DMS114 treated with DMSO at 0.1 percent for 48 hours (cell line): ENCODE measurements at regions not wholly inside any gene's neighbourhood (a gene's known extent, or its start where the extent isn't known, plus 50 kb on each side); places are given as distances from the start of the nearest gene placed in this dataset.

ENCODE experiments used
- DNase-seq: peaks from one replicate; lab custom pipeline; 2025; ENCODE audit not compliant: unreplicated experiment; lab: John Stamatoyannopoulos, UW

GRCh38 chr10:94043431-94043990, 49.8 kb downstream of the PLCE1 start:
- no peak for DNase-seq

DNA sequence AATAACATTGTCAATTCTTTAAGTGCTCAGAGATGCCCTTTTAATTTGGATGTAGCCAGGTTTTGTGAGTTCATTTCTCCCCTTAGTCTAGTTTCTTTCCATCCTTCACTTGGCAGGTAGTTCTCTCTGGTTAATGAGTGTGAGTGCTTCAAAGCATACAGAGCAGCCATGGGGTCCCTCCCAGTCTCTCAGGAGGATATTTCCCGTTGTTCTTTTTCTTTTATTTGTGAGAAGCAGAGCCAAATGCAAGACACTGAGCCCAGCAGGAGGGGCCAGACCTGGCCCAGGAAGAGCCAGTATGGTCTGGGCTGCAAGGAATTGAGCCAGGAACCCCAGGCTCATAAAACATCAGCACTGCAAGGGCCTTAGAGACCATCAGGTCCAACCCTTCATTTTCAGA, 52.4 kb downstream of the PLCE1 start:
- DNase-seq, result no peak

DNA sequence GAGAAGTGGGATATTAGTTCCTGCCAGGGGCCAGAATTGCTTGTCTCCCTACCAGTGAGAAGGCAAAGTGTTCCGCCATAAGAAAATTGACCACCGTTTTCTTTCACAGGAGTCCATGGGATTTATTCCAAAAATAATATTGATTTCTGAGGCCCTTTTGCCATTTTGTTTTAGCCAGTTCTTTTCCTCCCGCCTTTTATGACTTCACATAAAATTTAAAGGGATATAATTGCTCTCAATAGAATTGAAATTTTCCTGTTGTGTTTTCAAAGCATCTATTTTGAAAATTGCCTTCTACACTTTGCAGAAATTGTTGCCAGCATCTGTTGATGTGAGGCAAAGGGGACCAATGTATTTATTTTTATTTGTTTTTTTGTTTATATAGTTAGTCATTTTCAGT, 53.6 kb downstream of the PLCE1 start:
- DNase-seq, result no peak

DNA sequence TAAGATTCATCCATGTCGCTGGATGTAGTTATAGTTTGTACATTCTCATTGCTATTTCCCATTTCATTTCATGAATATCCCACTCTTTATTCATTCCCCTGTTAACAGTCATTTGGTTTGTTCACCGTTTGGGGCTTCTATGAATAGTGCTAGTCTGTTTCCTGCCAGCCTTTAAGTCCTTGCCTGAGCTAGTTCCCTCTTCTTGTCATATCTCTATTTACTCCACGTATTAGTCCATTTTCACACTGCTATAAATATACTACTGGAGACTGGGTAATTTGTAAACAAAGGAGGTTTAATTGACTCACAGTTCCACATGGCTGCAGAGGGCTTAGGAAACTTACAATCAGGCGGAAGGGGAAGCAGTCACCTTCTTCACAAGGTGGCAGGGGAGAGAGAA, 56.2 kb downstream of the PLCE1 start:
- DNase-seq, result no peak

GRCh38 chr10:94052281-94052680, 58.5 kb downstream of the PLCE1 start:
- no peak for DNase-seq

- DNase-seq, result no peak
These were observed 59.4 kb downstream of the PLCE1 start for GRCh38 chr10:94052866-94053791.

DNA sequence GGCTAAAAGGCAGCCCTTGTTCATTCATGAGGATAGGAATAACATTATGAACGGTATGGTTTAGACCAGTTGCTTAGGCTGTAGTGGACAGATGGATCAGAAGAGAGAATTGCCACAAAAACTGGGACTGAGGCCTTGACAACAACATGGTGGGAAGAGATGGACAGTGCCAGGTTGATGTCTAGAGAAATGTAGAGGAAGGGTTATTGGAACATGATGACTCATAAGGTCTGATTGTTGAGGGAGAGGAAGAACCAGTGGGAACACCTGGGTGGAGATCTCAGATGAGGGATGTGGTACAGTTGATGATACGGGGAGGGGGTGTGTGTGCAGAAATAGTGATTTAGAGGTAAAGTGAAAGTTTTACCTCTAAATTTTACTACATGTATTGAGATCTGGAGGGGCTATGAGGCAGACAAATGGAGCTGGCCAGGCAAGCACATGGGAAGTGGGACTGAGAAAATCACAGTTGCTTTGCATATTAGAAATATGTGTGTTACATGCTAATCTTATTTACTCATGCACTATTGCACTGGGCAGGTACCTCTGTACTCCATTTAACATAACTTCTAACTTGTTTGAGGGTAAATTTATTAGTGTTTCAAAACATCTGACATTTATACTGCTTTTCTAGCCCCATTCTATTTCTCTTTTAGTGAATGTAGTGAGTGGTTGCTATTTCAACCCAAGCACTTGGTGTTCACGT, 65.6 kb downstream of the PLCE1 start:
- no peak for DNase-seq

DNA sequence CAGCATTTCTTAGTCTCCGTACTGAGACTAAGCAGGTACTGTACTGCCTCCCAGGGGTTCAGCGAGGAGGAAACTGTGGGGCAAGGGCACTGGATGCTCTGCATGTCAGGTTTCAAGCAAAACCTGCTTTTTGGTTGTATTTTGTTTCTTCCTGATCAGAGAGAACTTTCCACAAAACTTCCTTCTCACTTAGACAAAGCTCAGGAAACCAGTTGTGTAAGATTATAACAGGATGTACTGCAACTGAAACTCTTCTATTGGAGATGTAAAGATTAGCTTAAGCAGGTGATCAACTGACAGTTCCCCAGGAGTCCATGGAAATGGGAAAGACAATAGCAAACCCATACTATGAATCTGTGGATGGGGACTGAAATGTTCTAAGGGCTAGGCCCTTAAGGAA, 67.3 kb downstream of the PLCE1 start:
- DNase-seq, result no peak

DNA sequence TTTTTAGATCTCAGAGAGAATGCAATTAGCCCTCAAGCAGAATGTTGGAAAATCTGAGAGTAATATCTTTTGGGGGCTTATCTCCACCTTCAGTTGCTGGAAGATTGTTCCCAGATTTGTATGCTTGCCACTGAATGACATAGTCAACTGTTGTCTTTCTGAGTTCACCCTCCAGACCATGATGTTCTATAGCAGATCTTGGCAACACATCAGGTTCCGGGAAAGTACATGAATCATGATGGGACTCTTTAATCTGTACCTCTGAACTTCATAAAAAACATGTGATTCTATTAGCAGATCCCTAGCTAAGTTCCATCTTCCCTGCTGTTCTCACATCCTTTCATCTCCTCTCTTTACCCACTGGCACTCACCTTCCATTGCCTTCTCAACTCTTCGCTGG, 68.9 kb downstream of the PLCE1 start:
- DNase-seq, result no peak

GRCh38 chr10:94065362-94065761, 71.6 kb downstream of the PLCE1 start:
- DNase-seq, result no peak

GRCh38 chr10:94065787-94066186, 72.1 kb downstream of the PLCE1 start:
- DNase-seq, result no peak

DNA sequence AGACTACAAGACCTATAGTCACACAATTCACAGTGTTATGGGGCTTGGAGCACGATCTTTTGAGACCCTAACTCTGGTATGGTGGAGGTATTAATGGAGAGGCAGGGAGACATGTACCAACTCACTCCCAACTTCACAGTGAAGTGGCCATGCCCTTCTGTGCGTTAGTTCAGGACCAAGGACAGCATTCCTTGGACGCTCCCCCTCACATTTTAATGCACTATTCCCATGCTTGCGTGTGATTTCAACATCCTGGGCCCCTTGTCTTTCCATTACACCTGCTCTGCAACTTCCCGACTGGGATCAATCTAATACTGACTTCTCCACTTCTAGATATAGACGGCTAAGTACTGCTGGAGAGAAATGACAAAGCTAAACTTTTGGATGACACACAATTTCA, 72.7 kb downstream of the PLCE1 start:
- no peak for DNase-seq

DNA sequence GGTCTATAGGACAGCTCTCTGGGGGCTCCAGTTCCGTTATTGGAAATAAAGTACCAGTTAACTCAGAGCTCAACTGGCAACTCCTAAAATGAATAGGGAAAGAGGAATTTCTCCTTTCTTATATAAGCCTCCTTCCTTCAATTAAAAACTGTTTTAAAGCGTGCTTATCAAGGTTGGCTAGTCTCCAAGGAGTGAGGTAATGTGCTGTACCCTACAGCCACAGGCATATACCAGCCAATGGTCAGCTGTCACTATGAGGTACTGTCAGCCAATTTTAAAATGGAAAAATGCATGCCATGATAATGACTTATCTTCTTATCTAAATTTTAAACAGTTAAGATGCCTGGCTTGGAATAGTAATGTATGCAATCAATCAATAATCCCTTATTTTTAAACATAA, 76.2 kb downstream of the PLCE1 start:
- no peak for DNase-seq

- no peak for DNase-seq
These were observed 80.7 kb downstream of the PLCE1 start for GRCh38 chr10:94074462-94074861.

DNA sequence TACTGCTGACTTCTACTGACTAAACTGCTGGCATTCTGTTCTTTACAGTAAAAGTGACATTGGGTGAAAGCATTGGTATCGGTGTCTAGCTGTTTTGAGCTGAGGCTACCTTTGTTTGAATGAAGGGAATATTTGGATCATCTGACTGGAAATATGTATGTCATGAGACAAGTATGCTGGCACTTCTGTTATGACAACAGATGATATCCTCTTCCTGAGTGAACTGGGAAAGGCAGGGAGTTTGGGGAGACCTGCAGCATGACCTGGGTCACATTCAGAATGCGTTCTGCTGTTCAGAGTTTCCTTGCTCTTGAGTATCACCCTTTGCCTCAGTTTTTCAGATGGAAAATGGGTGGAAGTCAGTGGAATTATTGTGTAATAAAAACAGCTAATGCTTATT, 81.8 kb downstream of the PLCE1 start:
- no peak for DNase-seq

DNA sequence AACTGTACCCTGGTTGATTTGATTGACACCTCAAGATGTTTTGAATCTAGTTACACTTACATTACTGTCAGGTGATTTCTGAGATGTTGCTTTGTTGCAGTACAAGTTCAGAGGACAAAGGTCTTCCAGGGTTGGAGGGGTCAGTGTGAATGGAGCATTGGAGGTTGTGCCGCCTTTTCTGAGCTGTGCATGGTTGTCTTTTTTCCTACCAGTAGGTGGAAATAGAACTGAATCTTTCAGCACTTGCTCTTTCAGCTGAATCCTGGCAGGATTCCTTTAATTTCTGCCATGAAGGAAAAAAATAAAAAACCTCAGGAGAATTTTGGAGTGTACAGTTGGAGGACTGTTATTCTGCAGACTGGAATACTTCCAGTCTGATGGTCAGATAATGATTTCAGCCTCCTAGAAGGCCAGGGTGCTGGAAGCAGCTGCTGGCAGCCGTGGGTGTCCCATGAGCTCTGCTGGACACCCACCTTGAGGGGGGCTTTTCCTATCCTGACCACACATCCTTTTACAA, 82.7 kb downstream of the PLCE1 start:
- peak; percentile 26 for DNase-seq

DNA sequence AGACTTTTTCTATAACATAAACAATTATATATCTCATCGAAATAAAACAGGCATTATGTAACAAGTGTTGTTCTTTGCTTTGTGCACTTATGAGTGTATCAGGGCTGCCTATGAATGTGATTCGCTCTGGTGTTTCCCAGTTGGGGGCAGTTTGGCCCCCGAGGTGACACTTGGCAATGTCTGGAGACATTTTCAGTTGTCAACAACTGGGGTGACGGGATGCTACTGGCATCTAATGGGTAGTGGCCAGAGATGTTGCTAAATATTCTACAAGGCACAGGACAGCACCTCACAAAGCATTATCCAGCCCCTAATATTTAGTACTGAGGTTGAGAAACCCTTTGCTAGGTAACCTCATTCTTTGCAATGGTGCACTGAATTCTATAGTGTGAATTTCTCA, 83.3 kb downstream of the PLCE1 start:
- DNase-seq, result no peak

DNA sequence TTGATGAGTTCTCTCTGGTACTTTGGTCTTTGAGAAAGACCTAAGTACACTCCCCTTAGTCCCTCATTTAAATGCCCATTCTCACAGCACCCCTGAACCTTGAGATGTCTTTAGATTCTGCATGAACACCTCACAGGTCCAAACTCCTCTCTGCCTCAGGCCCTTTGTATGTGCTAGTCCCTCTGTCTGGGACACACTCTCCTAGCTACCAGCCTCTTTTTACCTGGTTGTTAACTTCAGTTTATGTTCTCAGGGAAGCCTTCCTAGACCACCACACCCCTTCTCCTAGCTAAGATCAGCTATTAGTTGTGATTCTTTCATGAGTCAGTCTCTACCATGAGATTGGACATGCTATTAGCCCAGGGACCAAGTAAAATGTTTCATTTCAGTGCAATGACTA, 86.4 kb downstream of the PLCE1 start:
- no peak for DNase-seq

GRCh38 chr10:94083662-94084265, 90.0 kb downstream of the PLCE1 start:
- no peak for DNase-seq

GRCh38 chr10:94084344-94084743, 90.6 kb downstream of the PLCE1 start:
- no peak for DNase-seq

DNA sequence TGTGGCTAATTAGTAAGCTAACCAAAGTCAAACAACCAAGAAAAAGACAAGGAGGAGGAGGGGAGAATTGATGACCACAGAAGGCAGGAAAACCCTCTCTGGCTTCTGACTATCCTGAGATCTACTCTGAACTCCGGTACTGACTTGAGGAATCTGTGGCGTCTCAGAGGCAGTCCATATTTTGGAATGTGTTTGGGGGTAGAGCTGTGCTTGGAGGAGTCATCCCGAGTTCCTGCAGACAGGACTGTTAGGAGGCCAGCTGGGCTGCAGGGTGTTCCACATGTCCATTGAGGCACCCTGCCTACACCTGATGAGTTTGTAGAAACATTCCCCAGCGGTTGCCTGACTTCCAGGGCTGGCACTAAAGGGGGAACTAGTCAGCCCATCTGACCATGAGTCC, 91.6 kb downstream of the PLCE1 start:
- no peak for DNase-seq
